ENCODE measurements at regions not wholly inside any gene's neighbourhood (a gene's known extent, or its start where the extent isn't known, plus 50 kb on each side); places are given as distances from the start of the nearest gene placed in this dataset.

DNA sequence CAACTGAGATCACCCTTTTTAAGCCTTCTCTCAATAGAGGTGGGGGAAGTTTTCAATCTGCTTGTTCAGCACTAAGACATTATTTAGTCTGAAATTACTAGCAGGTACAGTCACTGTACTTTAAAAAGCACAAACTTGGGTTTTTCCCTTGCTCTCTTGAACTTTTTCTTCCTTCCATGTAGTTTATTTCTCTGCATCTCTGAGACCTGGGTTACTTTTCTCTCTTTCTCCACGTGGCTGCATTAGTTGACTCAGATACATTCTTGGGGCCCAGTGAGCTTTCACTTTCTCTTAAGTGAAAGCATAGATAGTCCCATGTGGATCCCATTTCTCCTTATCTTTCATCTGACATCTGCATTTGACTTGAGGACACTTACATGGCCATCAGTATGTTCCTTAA is 433.9 kb upstream of the MAP3K7 start:
- WGBS, 2 experiments (ENCODE audit: extremely low coverage in 1 of 2, insufficient coverage in 1 of 2, insufficient read length in 1 of 2, insufficient replicate concordance in 2 of 2, low coverage in 1 of 2, low lambda C conversion rate in 2 of 2, missing lambda C conversion rate in 1 of 2), result 78% methylated on average over 1 of the region's 1 CpG; no CpG with 5 or more reads in 1 of the 2 experiments
- no peaks in the 10 kb centered on the region for H3K79me1 ChIP-seq (ENCODE audit: low read depth, low read length)
- no peak overlapping the region for H3K27ac ChIP-seq (ENCODE audit: low read depth, low read length)

More for the DNA sequence above, 433.9 kb upstream of the MAP3K7 start:
- Histone ChIP-seq H3K4me1 (replicated peaks in 1 of 4; ENCODE audit: control insufficient read depth in 3 of 4, insufficient read depth in 4 of 4, low read length in 3 of 4) (no peaks in the 10 kb centered on the region), H3K4ac (replicated peaks; ENCODE audit: insufficient read length, low read depth, low read length) (no peak overlapping the region), H3K79me2 (ENCODE audit: control insufficient read depth in 1 of 2, insufficient read depth in 2 of 2, low read length in 2 of 2) (no peaks in the 10 kb centered on the region), H2BK120ac (replicated peaks; ENCODE audit: low read depth, low read length) (no peak overlapping the region), H3K23me2 (ENCODE audit: low read depth, low read length) (no peaks in the 10 kb centered on the region; the same call in 1 of the 2 replicates), H3K14ac (ENCODE audit: insufficient read length) (no peak overlapping the region), H2BK20ac (ENCODE audit: low read length) (no peak overlapping the region), H2AFZ (ENCODE audit: low read length) (no peak overlapping the region), H3K27me3 (replicated peaks in 1 of 4; ENCODE audit: control insufficient read depth in 3 of 4, extremely low read depth in 1 of 4, insufficient read depth in 3 of 4, low read length in 3 of 4) (no peaks in the 10 kb centered on the region), H2BK12ac (ENCODE audit: low read depth, low read length) (no peak overlapping the region), H2BK5ac (ENCODE audit: low read depth, low read length) (no peak overlapping the region), H2BK15ac (ENCODE audit: low read length) (no peak overlapping the region), H4K91ac (replicated peaks; ENCODE audit: insufficient read length, low read length) (no peak overlapping the region), H4K8ac (ENCODE audit: extremely low read depth, insufficient read depth, low read length) (no peak overlapping the region), H3K36me3 (ENCODE audit: control insufficient read depth in 2 of 4, insufficient read depth in 4 of 4, low read length in 3 of 4) (no peaks in the 10 kb centered on the region), H3K9me3 (ENCODE audit: insufficient read depth in 2 of 2, low read depth in 1 of 2, low read length in 1 of 2) (no peaks in the 10 kb centered on the region), H3K4me2 (ENCODE audit: insufficient read depth in 1 of 2, low read depth in 2 of 2, low read length in 2 of 2) (no peak overlapping the region), H4K5ac (ENCODE audit: insufficient read length, low read depth, low read length) (no peak overlapping the region), H3K9ac (replicated peaks in 1 of 4; ENCODE audit: extremely low read depth in 1 of 4, low read depth in 3 of 4, low read length in 3 of 4) (no peak overlapping the region), H2AK5ac (ENCODE audit: low read depth, low read length) (no peak overlapping the region), H3K18ac (ENCODE audit: extremely low read depth, low read length) (no peak overlapping the region), H4K20me1 (replicated peaks in 1 of 2; ENCODE audit: control insufficient read depth in 1 of 2, insufficient read depth in 2 of 2, low read length in 2 of 2) (no peaks in the 10 kb centered on the region), H3K56ac (replicated peaks; ENCODE audit: insufficient read length, low read depth, low read length) (no peak overlapping the region), H3K23ac (ENCODE audit: insufficient read length) (no peak overlapping the region), H3K4me3 (ENCODE audit: extremely low read depth in 1 of 4, insufficient read depth in 2 of 4, low read depth in 3 of 4, low read length in 4 of 4) (no peak overlapping the region)
- FAIRE-seq (no peak), DNase-seq (ENCODE audit: low read depth in 1 of 2, low spot score in 2 of 2) (no peak)
- no peak for TF ChIP-seq SP1 (IDR thresholded peaks at IDR 0.05; ENCODE audit: low read depth, low read length)
- TF ChIP-seq, protein P1, sequence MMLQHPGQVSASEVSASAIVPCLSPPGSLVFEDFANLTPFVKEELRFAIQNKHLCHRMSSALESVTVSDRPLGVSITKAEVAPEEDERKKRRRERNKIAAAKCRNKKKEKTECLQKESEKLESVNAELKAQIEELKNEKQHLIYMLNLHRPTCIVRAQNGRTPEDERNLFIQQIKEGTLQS (IDR thresholded peaks at IDR 0.05; ENCODE audit: insufficient read depth, low read depth, low read length), result no peak
- TF ChIP-seq POLR2A (IDR thresholded peaks at IDR 0.05; ENCODE audit: control extremely low read depth in 1 of 2, low read depth in 2 of 2, low read length in 2 of 2), result no peak
- no peak for TF ChIP-seq ASH2L (IDR thresholded peaks at IDR 0.05; ENCODE audit: low read length)
- TF ChIP-seq POLR2AphosphoS5 (IDR thresholded peaks at IDR 0.05; ENCODE audit: low read depth, low read length), result no peak
- no peak for TF ChIP-seq CHD2 (IDR thresholded peaks at IDR 0.05; ENCODE audit: low read length)
- no peak for TF ChIP-seq KDM4A (IDR thresholded peaks at IDR 0.05; ENCODE audit: low read depth, low read length, severe bottlenecking)
- TF ChIP-seq SIRT6 (IDR thresholded peaks at IDR 0.05; ENCODE audit: low read length), result no peak
- no peak for TF ChIP-seq ZNF274 (IDR thresholded peaks at IDR 0.05; ENCODE audit: borderline replicate concordance, extremely low read depth, low read length)
- TF ChIP-seq SUZ12 (IDR thresholded peaks at IDR 0.05; ENCODE audit: low read length), result no peak
- no peak for TF ChIP-seq SP2 (IDR thresholded peaks at IDR 0.05; ENCODE audit: low read length)
- no peak for TF ChIP-seq TCF12 (IDR thresholded peaks at IDR 0.05; ENCODE audit: low read depth, low read length)
- no peak for TF ChIP-seq TBP (IDR thresholded peaks at IDR 0.05; ENCODE audit: low read depth, low read length)
- TF ChIP-seq CTBP2 (IDR thresholded peaks at IDR 0.05; ENCODE audit: borderline replicate concordance, insufficient read depth, insufficient read length, low read length), result no peak
- no peak for TF ChIP-seq CREB1 (IDR thresholded peaks at IDR 0.05)
- TF ChIP-seq JUND (IDR thresholded peaks at IDR 0.05; ENCODE audit: low read length), result no peak
- ChIA-PET CTCF (ENCODE audit: partially characterized antibody) (no interaction called here), POLR2A (ENCODE audit: partially characterized antibody) (no interaction called here)

Data from H1 (cell line).